ENCODE measurements at regions not wholly inside any gene's neighbourhood (a gene's known extent, or its start where the extent isn't known, plus 50 kb on each side); places are given as distances from the start of the nearest gene placed in this dataset.

- no peak for TF ChIP-seq CTCF (IDR thresholded peaks at IDR 0.05)
- no peak for TF ChIP-seq NFIC (IDR thresholded peaks at IDR 0.05; ENCODE audit: borderline replicate concordance)
- no peak for TF ChIP-seq EZH2phosphoT487 (IDR thresholded peaks at IDR 0.05; ENCODE audit: borderline replicate concordance, low read depth)
- TF ChIP-seq JUND (IDR thresholded peaks at IDR 0.05) = no peak
- no peak for TF ChIP-seq EP300 (IDR thresholded peaks at IDR 0.05; ENCODE audit: borderline replicate concordance in 1 of 2, low read depth in 1 of 2, low read length in 1 of 2)
Measured at GRCh38 chr11:29956076-29956556, 60.7 kb downstream of the KCNA4 start.
